ENCODE measurements at regions not wholly inside any gene's neighbourhood (a gene's known extent, or its start where the extent isn't known, plus 50 kb on each side); places are given as distances from the start of the nearest gene placed in this dataset.

DNA sequence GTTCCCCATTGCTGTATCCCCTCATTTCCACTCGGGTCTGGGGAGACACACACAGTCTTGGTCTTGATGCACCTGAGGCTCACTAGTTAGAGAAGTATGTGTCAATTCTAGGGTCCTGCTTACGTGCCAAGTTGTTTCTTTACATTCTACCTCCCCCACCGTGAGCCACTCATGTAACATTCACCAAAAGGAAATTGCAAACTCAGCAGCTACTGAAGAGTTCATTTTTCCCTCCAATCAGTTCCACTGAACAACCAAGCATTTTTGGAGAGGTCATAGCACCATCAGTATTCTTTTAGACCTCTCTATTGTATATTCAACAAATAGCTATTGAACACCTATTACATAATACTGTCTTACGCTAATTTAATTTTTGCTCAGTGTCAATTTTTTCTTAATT, 281.1 kb downstream of the SH3GL2 start:
- intact Hi-C loops (cut with DNase I), result no loop called here
- H3K4me3 ChIP-seq, result no peak overlapping the region
- H3K9me3 ChIP-seq, result no peaks in the 10 kb centered on the region
- TF ChIP-seq CTCF (IDR thresholded peaks at IDR 0.05), result no peak
- no peaks in the 10 kb centered on the region for H3K36me3 ChIP-seq
- no peaks in the 10 kb centered on the region for H3K4me1 ChIP-seq
- H3K27me3 ChIP-seq, result no peaks in the 10 kb centered on the region
- DNase-seq (no peak), ATAC-seq (no peak)
- H3K27ac ChIP-seq, result no peak overlapping the region

- TF ChIP-seq CTCF (IDR thresholded peaks at IDR 0.05), result no peak
- no peak for DNase-seq
- no peaks in the 10 kb centered on the region for H3K9me3 ChIP-seq
- no peaks in the 10 kb centered on the region for H3K27me3 ChIP-seq
- intact Hi-C loops (cut with DNase I), result no loop called here
- no peak for ATAC-seq
- no peak overlapping the region for H3K27ac ChIP-seq
- H3K36me3 ChIP-seq, result no peaks in the 10 kb centered on the region
- no peaks in the 10 kb centered on the region for H3K4me1 ChIP-seq
- no peak overlapping the region for H3K4me3 ChIP-seq
These were observed 283.2 kb downstream of the SH3GL2 start for GRCh38 chr9:17862101-17862500.

- Histone ChIP-seq H3K4me3 (no peak overlapping the region), H3K27ac (no peak overlapping the region), H3K9me3 (no peaks in the 10 kb centered on the region), H3K27me3 (no peaks in the 10 kb centered on the region), H3K36me3 (no peaks in the 10 kb centered on the region), H3K4me1 (no peaks in the 10 kb centered on the region)
- intact Hi-C loops (cut with DNase I), result no loop called here
- ATAC-seq, result no peak
- no peak for TF ChIP-seq CTCF (IDR thresholded peaks at IDR 0.05)
- DNase-seq, result no peak
These were observed 283.8 kb downstream of the SH3GL2 start for GRCh38 chr9:17862629-17863028.

DNA sequence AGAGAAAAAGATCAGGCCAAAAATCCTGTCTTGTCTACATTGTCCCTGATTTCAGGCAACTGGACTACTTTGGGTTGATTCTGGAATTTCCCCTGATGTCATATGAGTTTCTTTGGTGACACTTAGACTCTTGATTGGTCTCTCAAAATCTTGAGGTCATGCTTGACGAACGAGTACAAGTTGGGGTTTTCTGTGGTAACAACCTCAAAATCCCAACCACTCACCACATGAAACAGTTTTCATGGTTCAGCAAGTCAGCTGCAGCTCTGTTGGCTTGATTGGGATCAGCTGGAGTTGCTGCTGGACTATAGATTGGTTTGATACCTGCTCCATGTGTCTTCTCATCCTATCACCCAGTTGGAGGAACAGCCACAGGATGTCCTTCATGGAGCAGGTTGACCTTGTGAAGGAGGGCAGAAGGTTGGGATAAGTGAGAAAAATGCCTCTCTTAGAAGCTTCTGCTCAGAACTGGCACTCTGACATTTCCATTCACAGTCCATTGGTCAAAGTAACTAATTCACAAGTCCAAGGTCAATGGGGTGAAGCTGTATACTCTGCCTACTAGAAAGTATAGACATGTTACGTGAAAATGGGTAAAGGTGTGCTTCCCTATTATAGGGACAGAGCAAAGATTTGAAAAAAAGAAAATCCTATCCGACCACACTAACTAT, 284.5 kb downstream of the SH3GL2 start:
- no peak for ATAC-seq
- no peaks in the 10 kb centered on the region for H3K4me1 ChIP-seq
- H3K27me3 ChIP-seq, result no peaks in the 10 kb centered on the region
- TF ChIP-seq CTCF (IDR thresholded peaks at IDR 0.05), result no peak
- no peak for DNase-seq
- intact Hi-C loops (cut with DNase I), result no loop called here
- H3K27ac ChIP-seq, result no peak overlapping the region
- H3K36me3 ChIP-seq, result no peaks in the 10 kb centered on the region
- no peak overlapping the region for H3K4me3 ChIP-seq
- H3K9me3 ChIP-seq, result no peaks in the 10 kb centered on the region

DNA sequence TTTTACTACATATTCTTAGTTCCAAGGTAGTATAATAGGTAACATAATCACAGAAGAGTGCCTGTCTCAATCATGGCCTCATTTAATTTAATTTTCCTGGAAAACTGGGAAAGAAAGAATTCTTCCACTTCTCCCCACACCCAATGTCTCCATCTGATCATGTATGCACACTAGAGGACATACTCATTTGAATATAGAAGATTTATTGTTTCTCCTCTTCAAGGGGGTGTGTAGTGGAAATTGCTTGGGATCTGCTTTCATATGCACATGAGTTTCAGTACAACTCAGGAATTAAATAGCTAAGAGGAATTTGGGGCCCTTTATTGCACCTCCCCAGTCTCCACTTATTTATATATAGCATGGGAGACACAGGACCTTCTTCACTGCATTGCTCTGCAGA, 285.1 kb downstream of the SH3GL2 start:
- ATAC-seq (no peak), DNase-seq (no peak)
- intact Hi-C loops (cut with DNase I), result no loop called here
- no peak for TF ChIP-seq CTCF (IDR thresholded peaks at IDR 0.05)
- Histone ChIP-seq H3K4me3 (no peak overlapping the region), H3K36me3 (no peaks in the 10 kb centered on the region), H3K27ac (no peak overlapping the region), H3K4me1 (no peaks in the 10 kb centered on the region), H3K27me3 (no peaks in the 10 kb centered on the region), H3K9me3 (no peaks in the 10 kb centered on the region)

DNA sequence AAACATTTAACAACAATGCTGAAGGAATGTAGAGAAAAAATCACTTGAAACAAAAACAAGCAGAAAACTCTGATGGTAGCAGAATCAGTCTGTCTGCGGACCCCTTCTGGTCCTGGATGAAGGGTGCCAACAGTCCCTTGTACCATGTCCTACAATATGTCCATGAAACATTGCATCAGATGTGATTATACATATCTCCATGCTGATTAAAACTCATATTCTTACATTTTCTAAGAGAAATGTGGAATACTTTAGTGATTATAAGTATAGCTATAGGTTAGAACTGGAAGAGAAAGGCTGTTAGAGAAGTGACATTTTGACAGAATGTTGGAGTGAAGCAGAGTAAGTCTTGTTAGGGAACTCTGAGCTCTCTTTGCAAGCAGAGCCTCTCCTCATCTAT, 286.1 kb downstream of the SH3GL2 start:
- ATAC-seq, result no peak
- H3K4me1 ChIP-seq, result no peaks in the 10 kb centered on the region
- no peaks in the 10 kb centered on the region for H3K27me3 ChIP-seq
- no peak overlapping the region for H3K27ac ChIP-seq
- no peaks in the 10 kb centered on the region for H3K9me3 ChIP-seq
- intact Hi-C loops (cut with DNase I), result no loop called here
- no peaks in the 10 kb centered on the region for H3K36me3 ChIP-seq
- TF ChIP-seq CTCF (IDR thresholded peaks at IDR 0.05), result no peak
- no peak for DNase-seq
- no peak overlapping the region for H3K4me3 ChIP-seq
